HL-60 (cell line): ENCODE measurements at regions not wholly inside any gene's neighbourhood (a gene's known extent, or its start where the extent isn't known, plus 50 kb on each side); places are given as distances from the start of the nearest gene placed in this dataset.

Source experiments
- POLR2AphosphoS5 ChIP-seq: IDR thresholded peaks from 2 replicates; pipeline ENCODE4 v1.6.1; 2012; ENCODE audit warnings: low read depth
- SPI1 ChIP-seq: IDR thresholded peaks from 2 replicates; pipeline ENCODE4 v1.6.1; 2012; ENCODE audit warnings: low read depth, mild to moderate bottlenecking, borderline replicate concordance
- TF ChIP-seq, protein P1 (sequence below): IDR thresholded peaks from one replicate; pipeline ENCODE4 v1.5.1; 2011; ENCODE audit warnings: low read length, control low read depth, inconsistent platforms; ENCODE audit not compliant: insufficient read depth

DNA sequence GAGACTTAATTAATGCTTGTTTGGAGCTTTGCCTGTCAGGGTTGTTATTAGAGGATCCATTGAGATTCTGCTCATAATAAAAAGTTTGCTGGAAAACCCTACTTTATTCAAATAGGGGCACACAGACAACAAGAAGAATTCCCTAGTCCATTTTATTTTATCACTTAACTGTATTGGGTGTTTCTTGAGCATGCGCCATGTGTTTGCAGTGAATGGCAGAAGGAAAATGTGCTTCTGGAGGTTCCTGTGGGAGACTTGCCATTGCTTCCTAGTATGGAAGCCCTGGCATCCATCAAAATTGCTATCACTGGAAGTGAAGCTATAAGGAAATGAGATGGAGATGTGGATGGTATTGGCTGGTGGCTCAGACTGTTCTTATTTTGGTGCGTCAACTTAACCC, 106.6 kb upstream of the GALNT18 start:
- TF ChIP-seq POLR2AphosphoS5 = no peak
- TF ChIP-seq, protein P1, sequence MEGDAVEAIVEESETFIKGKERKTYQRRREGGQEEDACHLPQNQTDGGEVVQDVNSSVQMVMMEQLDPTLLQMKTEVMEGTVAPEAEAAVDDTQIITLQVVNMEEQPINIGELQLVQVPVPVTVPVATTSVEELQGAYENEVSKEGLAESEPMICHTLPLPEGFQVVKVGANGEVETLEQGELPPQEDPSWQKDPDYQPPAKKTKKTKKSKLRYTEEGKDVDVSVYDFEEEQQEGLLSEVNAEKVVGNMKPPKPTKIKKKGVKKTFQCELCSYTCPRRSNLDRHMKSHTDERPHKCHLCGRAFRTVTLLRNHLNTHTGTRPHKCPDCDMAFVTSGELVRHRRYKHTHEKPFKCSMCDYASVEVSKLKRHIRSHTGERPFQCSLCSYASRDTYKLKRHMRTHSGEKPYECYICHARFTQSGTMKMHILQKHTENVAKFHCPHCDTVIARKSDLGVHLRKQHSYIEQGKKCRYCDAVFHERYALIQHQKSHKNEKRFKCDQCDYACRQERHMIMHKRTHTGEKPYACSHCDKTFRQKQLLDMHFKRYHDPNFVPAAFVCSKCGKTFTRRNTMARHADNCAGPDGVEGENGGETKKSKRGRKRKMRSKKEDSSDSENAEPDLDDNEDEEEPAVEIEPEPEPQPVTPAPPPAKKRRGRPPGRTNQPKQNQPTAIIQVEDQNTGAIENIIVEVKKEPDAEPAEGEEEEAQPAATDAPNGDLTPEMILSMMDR = no peak
- no peak for TF ChIP-seq SPI1
